Ramos (cell line): ENCODE measurements at regions not wholly inside any gene's neighbourhood (a gene's known extent, or its start where the extent isn't known, plus 50 kb on each side); places are given as distances from the start of the nearest gene placed in this dataset.

Experiments used
- in situ Hi-C: fragments of 300-500 bp; cut with MboI; formaldehyde crosslinking; loops from one replicate; pipeline ENCODE4 v1.14.3; 2022; ENCODE audit warnings: low sequenced_read_pairs; ENCODE audit not compliant: unreplicated experiment

GRCh38 chr10:28778524-28778923 lies 101.2 kb downstream of the BAMBI start:
- in situ Hi-C loops = no loop called here

- in situ Hi-C loops = no loop called here
Observed at GRCh38 chr10:28781296-28781695, 104.0 kb downstream of the BAMBI start.

GRCh38 chr10:28783087-28783486 lies 105.8 kb downstream of the BAMBI start:
- in situ Hi-C loops = no loop called here

GRCh38 chr10:28785018-28785417 lies 107.7 kb downstream of the BAMBI start:
- in situ Hi-C loops = no loop called here

GRCh38 chr10:28788252-28788651 lies 110.9 kb downstream of the BAMBI start:
- in situ Hi-C loops = no loop called here

- in situ Hi-C loops = no loop called here
Observed at GRCh38 chr10:28788762-28789161, 111.4 kb downstream of the BAMBI start.

- in situ Hi-C loops = no loop called here
Observed at GRCh38 chr10:28790146-28790545, 112.8 kb downstream of the BAMBI start.

- in situ Hi-C loops = no loop called here
Observed at GRCh38 chr10:28793482-28793881, 116.2 kb downstream of the BAMBI start.

- in situ Hi-C loops = no loop called here
Observed at GRCh38 chr10:28794986-28795385, 117.7 kb downstream of the BAMBI start.

GRCh38 chr10:28796606-28797512 lies 119.5 kb downstream of the BAMBI start:
- in situ Hi-C loops = no loop called here

- in situ Hi-C loops = no loop called here
Observed at GRCh38 chr10:28797904-28798371, 120.6 kb downstream of the BAMBI start.

GRCh38 chr10:28798428-28798955 lies 121.2 kb downstream of the BAMBI start:
- in situ Hi-C loops = no loop called here

- in situ Hi-C loops = no loop called here
Observed at GRCh38 chr10:28798964-28799363, 121.6 kb downstream of the BAMBI start.

GRCh38 chr10:28800144-28800543 lies 122.8 kb downstream of the BAMBI start:
- in situ Hi-C loops = no loop called here

- in situ Hi-C loops = no loop called here
Observed at GRCh38 chr10:28801247-28801646, 123.9 kb downstream of the BAMBI start.

- in situ Hi-C loops = no loop called here
Observed at GRCh38 chr10:28801869-28802268, 124.5 kb downstream of the BAMBI start.

- in situ Hi-C loops = no loop called here
Observed at GRCh38 chr10:28805390-28805789, 128.1 kb downstream of the BAMBI start.

- in situ Hi-C loops = no loop called here
Observed at GRCh38 chr10:28806488-28806941, 129.2 kb downstream of the BAMBI start.

GRCh38 chr10:28806951-28807759 lies 129.8 kb downstream of the BAMBI start:
- in situ Hi-C loops = no loop called here

GRCh38 chr10:28807760-28808613 lies 130.7 kb downstream of the BAMBI start:
- in situ Hi-C loops = no loop called here
